ENCODE measurements at regions not wholly inside any gene's neighbourhood (a gene's known extent, or its start where the extent isn't known, plus 50 kb on each side); places are given as distances from the start of the nearest gene placed in this dataset.
"Not testable (repeated sequence)": the region's sequence is repeated elsewhere in the genome, so short reads cannot be mapped to it uniquely, and the experiment has no call there.

DNA sequence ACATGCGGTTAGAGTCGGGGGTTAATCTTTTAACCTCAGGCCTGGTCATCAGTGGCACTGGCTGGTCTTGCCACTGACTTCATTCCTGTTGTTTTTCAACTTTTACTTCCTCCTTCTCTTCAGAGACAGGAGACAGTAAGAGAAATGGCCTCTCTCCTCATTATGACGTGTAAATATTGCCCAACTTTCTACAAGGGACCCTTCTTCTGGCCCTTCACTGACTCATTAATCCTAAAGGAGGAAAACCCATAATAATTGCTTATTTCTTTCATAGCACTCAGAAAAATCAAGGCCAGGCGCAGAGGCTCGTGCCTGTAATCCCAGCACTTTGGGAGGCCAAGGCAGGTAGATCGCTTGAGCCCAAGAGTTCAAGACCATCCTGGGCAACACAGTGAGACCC, 89.3 kb upstream of the SLC1A4 start:
- not testable (repeated sequence) for TF ChIP-seq ATF3 (IDR thresholded peaks at IDR 0.05); TAF1 (conservative IDR thresholded peaks at IDR 0.05); SP1 (IDR thresholded peaks at IDR 0.05)
- TF ChIP-seq, protein P1, sequence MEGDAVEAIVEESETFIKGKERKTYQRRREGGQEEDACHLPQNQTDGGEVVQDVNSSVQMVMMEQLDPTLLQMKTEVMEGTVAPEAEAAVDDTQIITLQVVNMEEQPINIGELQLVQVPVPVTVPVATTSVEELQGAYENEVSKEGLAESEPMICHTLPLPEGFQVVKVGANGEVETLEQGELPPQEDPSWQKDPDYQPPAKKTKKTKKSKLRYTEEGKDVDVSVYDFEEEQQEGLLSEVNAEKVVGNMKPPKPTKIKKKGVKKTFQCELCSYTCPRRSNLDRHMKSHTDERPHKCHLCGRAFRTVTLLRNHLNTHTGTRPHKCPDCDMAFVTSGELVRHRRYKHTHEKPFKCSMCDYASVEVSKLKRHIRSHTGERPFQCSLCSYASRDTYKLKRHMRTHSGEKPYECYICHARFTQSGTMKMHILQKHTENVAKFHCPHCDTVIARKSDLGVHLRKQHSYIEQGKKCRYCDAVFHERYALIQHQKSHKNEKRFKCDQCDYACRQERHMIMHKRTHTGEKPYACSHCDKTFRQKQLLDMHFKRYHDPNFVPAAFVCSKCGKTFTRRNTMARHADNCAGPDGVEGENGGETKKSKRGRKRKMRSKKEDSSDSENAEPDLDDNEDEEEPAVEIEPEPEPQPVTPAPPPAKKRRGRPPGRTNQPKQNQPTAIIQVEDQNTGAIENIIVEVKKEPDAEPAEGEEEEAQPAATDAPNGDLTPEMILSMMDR (IDR thresholded peaks at IDR 0.05; ENCODE audit: low read depth, low read length, missing input control) = not testable (repeated sequence)
- TF ChIP-seq, protein P2, sequence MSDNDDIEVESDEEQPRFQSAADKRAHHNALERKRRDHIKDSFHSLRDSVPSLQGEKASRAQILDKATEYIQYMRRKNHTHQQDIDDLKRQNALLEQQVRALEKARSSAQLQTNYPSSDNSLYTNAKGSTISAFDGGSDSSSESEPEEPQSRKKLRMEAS (IDR thresholded peaks at IDR 0.05) = not testable (repeated sequence)

All from liver (tissue), 3 donors.